NAMALWA (cell line): ENCODE measurements at regions not wholly inside any gene's neighbourhood (a gene's known extent, or its start where the extent isn't known, plus 50 kb on each side); places are given as distances from the start of the nearest gene placed in this dataset.
"Not testable (repeated sequence)": the region's sequence is repeated elsewhere in the genome, so short reads cannot be mapped to it uniquely, and the experiment has no call there.

Experiments
- DNase-seq: peaks from one replicate; pipeline ENCODE4 v3.0.0-alpha.2; 2015; ENCODE audit warnings: low spot score

- DNase-seq: not testable (repeated sequence)
Observed at GRCh38 chr16:32847379-32847778, 171.4 kb upstream of the TP53TG3 start.

- not testable (repeated sequence) for DNase-seq
Observed at GRCh38 chr16:32845572-32845971, 169.6 kb upstream of the TP53TG3 start.

- DNase-seq: not testable (repeated sequence)
Observed at GRCh38 chr16:32842844-32843243, 166.9 kb upstream of the TP53TG3 start.

GRCh38 chr16:32807280-32807679 lies 131.3 kb upstream of the TP53TG3 start:
- DNase-seq: not testable (repeated sequence)

GRCh38 chr16:32805639-32806038 lies 129.7 kb upstream of the TP53TG3 start:
- DNase-seq: not testable (repeated sequence)
